HEK293 (cell line): ENCODE measurements at regions not wholly inside any gene's neighbourhood (a gene's known extent, or its start where the extent isn't known, plus 50 kb on each side); places are given as distances from the start of the nearest gene placed in this dataset.

Experiments
- CTCF ChIA-PET: fragments of 350-600 bp; formaldehyde crosslinking; extraction: SDS; loops from one replicate; lab custom pipeline; 2021; ENCODE audit warnings: antibody characterized with exemption; lab: Yijun Ruan, JAX
- POLR2A ChIA-PET: fragments of 300-600 bp; formaldehyde crosslinking; extraction: SDS; loops from one replicate; lab custom pipeline; 2020; ENCODE audit warnings: antibody characterized with exemption, inconsistent platforms; lab: Yijun Ruan, JAX
- H3K27ac ChIP-seq: fragments of 200-500 bp; sonication (Bioruptor generic); 2 replicates; pipeline ENCODE4 v1.5.1; 2014; ENCODE audit warnings: low read depth, low read length, control low read depth, inconsistent platforms; ENCODE audit errors: extremely low read depth
- H3K36me3 ChIP-seq, 2 experiments: fragments of 200-500 bp in 1 of 2; sonication (Bioruptor generic) in 1 of 2; 1 replicate in 1 of 2; 2 replicates in 1 of 2; pipeline ENCODE4 v1.5.1; 2014 to 2017; ENCODE audit warnings: inconsistent platforms in 2 of 2, low read length in 2 of 2; ENCODE audit not compliant: control insufficient read depth in 2 of 2, insufficient read depth in 1 of 2
- H3K4me1 ChIP-seq: fragments of 200-500 bp; sonication (Bioruptor generic); 2 replicates; pipeline ENCODE4 v1.5.1; 2014; ENCODE audit warnings: mild to moderate bottlenecking, low read length, inconsistent platforms; ENCODE audit not compliant: control insufficient read depth, insufficient read depth
- H3K4me3 ChIP-seq: 2 replicates; pipeline ENCODE4 v1.5.1; 2011; ENCODE audit warnings: low read depth, mild to moderate bottlenecking, control low read depth, low read length, moderate library complexity
- H3K9me3 ChIP-seq: fragments of 200-500 bp; sonication (Bioruptor generic); 2 replicates; pipeline ENCODE4 v1.5.1; 2014; ENCODE audit warnings: low read depth, low read length, inconsistent platforms; ENCODE audit not compliant: control insufficient read depth, insufficient read depth
- EGR2 ChIP-seq: fragments of 450-650 bp; formaldehyde crosslinking; IDR thresholded peaks from 2 replicates; pipeline ENCODE4 v1.5.1; 2016; ENCODE audit warnings: low read depth, missing biosample characterization, missing genetic modification characterization
- GLI4 ChIP-seq: fragments of 450-650 bp; formaldehyde crosslinking; IDR thresholded peaks from 2 replicates; pipeline ENCODE4 v1.5.1; 2016; ENCODE audit warnings: missing biosample characterization, missing genetic modification characterization
- IKZF3 ChIP-seq: fragments of 450-650 bp; IDR thresholded peaks from 2 replicates; pipeline ENCODE4 v1.5.0; 2018; ENCODE audit warnings: missing biosample characterization, mild to moderate bottlenecking, missing genetic modification characterization, moderate library complexity
- MEIS1 ChIP-seq: sonication (generic); formaldehyde crosslinking; IDR thresholded peaks from 2 replicates; pipeline ENCODE4 v1.8.1; 2022; ENCODE audit warnings: missing genetic modification reagents, mild to moderate bottlenecking, borderline replicate concordance
- OSR2 ChIP-seq: fragments of 450-650 bp; formaldehyde crosslinking; IDR thresholded peaks from 2 replicates; pipeline ENCODE4 v1.5.1; 2016; ENCODE audit warnings: missing biosample characterization, missing genetic modification characterization
- SCRT2 ChIP-seq: fragments of 450-650 bp; formaldehyde crosslinking; IDR thresholded peaks from 2 replicates; pipeline ENCODE4 v1.5.1; 2016; ENCODE audit warnings: missing biosample characterization, missing genetic modification characterization
- SETDB1 ChIP-seq: IDR thresholded peaks from one replicate; pipeline ENCODE4 v1.6.1; 2017; ENCODE audit warnings: mild to moderate bottlenecking, low read length, moderate library complexity, mixed read lengths; ENCODE audit not compliant: insufficient read length
- WT1 ChIP-seq: fragments of 450-650 bp; formaldehyde crosslinking; IDR thresholded peaks from 2 replicates; pipeline ENCODE4 v1.5.1; 2016; ENCODE audit warnings: missing biosample characterization, missing genetic modification characterization
- ZNF133 ChIP-seq: fragments of 450-650 bp; formaldehyde crosslinking; IDR thresholded peaks from 2 replicates; pipeline ENCODE4 v1.5.1; 2016; ENCODE audit warnings: missing biosample characterization, missing genetic modification characterization
- ZNF311 ChIP-seq: fragments of 450-650 bp; formaldehyde crosslinking; IDR thresholded peaks from 2 replicates; pipeline ENCODE4 v1.5.1; 2017; ENCODE audit warnings: missing biosample characterization, missing genetic modification characterization, borderline replicate concordance
- ZNF324 ChIP-seq: fragments of 450-650 bp; formaldehyde crosslinking; IDR thresholded peaks from 2 replicates; pipeline ENCODE4 v1.5.1; 2016; ENCODE audit warnings: missing biosample characterization, missing genetic modification characterization
- ZNF473 ChIP-seq: fragments of 450-650 bp; formaldehyde crosslinking; IDR thresholded peaks from 2 replicates; pipeline ENCODE4 v1.5.1; 2017; ENCODE audit warnings: missing biosample characterization, missing genetic modification characterization
- ZNF488 ChIP-seq: fragments of 450-650 bp; formaldehyde crosslinking; IDR thresholded peaks from 2 replicates; pipeline ENCODE4 v1.5.1; 2016; ENCODE audit warnings: missing biosample characterization, missing genetic modification characterization
- ZNF514 ChIP-seq: fragments of 450-650 bp; formaldehyde crosslinking; IDR thresholded peaks from 2 replicates; pipeline ENCODE4 v1.5.1; 2016; ENCODE audit warnings: missing biosample characterization, missing genetic modification characterization
- ZNF626 ChIP-seq: fragments of 450-650 bp; sonication (Bioruptor Pico); formaldehyde crosslinking; IDR thresholded peaks from 2 replicates; pipeline ENCODE4 v1.5.1; 2018; ENCODE audit warnings: missing biosample characterization, missing genetic modification characterization, inconsistent platforms
- ZNF670 ChIP-seq: fragments of 450-650 bp; formaldehyde crosslinking; IDR thresholded peaks from 2 replicates; pipeline ENCODE4 v1.5.1; 2016; ENCODE audit warnings: missing biosample characterization, missing genetic modification characterization, low read depth
- ZNF747 ChIP-seq: fragments of 450-650 bp; formaldehyde crosslinking; IDR thresholded peaks from 2 replicates; pipeline ENCODE4 v1.5.1; 2016; ENCODE audit warnings: missing biosample characterization, missing genetic modification characterization
- ZSCAN18 ChIP-seq: fragments of 450-650 bp; formaldehyde crosslinking; IDR thresholded peaks from 2 replicates; pipeline ENCODE4 v1.5.1; 2016; ENCODE audit warnings: missing biosample characterization, missing genetic modification characterization
- TF ChIP-seq, protein P1 (sequence below): fragments of 450-650 bp; formaldehyde crosslinking; IDR thresholded peaks from 2 replicates; pipeline ENCODE4 v1.5.1; 2016; ENCODE audit warnings: missing biosample characterization, missing genetic modification characterization
- TF ChIP-seq, protein P2 (sequence below): fragments of 450-650 bp; formaldehyde crosslinking; IDR thresholded peaks from 2 replicates; pipeline ENCODE4; 2016; ENCODE audit warnings: missing biosample characterization, missing genetic modification characterization

DNA sequence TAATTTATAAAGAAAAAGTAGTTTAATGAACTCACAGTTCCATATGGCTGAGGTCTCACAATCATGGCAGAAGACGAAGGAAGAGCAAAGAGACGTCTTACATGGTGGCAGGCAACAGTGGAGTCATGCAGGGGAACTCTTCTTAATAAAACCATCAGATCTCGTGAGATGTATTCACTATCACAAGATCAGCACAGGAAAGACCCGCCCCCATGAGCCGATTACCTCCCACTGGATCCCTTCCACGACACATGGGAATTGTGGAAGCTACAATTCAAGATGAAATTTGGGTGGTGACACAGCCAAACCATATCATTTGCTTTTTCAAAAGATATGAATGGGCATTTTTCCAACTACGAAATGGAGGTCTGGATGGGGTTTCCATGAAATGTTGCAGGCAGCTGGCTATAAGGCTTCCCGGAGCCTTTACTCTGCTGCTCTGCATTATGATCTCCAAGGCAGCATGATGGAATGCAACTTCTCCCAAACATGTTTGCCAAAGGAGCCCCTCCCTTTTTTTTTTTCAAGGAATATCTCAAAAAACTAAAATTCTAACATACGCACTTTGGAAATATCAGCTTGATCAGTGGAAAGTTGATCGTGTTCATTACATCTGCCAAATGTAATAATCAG lies 189.7 kb downstream of the MEX3B start:
- TF ChIP-seq SCRT2 (tag by site-specific recombination) (no peak), ZNF324 (no peak)
- CTCF ChIA-PET = no interaction called here
- H3K27ac ChIP-seq = no peak overlapping the region
- no peak overlapping the region for H3K4me3 ChIP-seq
- POLR2A ChIA-PET = no interaction called here
- H3K9me3 ChIP-seq = no peaks in the 10 kb centered on the region
- H3K4me1 ChIP-seq = no peaks in the 10 kb centered on the region
- peaks cover 0 to 24% of the 10 kb centered on the region in 2 experiments; a peak in 1 of 3 replicates for H3K36me3 ChIP-seq

- H3K4me3 ChIP-seq = no peak overlapping the region
- H3K9me3 ChIP-seq = no peaks in the 10 kb centered on the region
- CTCF ChIA-PET = no interaction called here
- H3K4me1 ChIP-seq = no peaks in the 10 kb centered on the region
- TF ChIP-seq OSR2 (tag by site-specific recombination) (no peak), GLI4 (tag by site-specific recombination) (no peak), MEIS1 (CRISPR knock-in tag) (no peak), WT1 (no peak), SETDB1 (no peak), ZNF133 (tag by site-specific recombination) (no peak), ZNF311 (tag by site-specific recombination) (no peak), ZNF488 (tag by site-specific recombination) (no peak), ZNF670 (tag by site-specific recombination) (no peak), ZNF747 (no peak), ZNF473 (no peak), ZSCAN18 (tag by site-specific recombination) (no peak), EGR2 (no peak), IKZF3 (tag by site-specific recombination) (no peak), ZNF626 (no peak), ZNF514 (tag by site-specific recombination) (no peak)
- TF ChIP-seq, protein P1, sequence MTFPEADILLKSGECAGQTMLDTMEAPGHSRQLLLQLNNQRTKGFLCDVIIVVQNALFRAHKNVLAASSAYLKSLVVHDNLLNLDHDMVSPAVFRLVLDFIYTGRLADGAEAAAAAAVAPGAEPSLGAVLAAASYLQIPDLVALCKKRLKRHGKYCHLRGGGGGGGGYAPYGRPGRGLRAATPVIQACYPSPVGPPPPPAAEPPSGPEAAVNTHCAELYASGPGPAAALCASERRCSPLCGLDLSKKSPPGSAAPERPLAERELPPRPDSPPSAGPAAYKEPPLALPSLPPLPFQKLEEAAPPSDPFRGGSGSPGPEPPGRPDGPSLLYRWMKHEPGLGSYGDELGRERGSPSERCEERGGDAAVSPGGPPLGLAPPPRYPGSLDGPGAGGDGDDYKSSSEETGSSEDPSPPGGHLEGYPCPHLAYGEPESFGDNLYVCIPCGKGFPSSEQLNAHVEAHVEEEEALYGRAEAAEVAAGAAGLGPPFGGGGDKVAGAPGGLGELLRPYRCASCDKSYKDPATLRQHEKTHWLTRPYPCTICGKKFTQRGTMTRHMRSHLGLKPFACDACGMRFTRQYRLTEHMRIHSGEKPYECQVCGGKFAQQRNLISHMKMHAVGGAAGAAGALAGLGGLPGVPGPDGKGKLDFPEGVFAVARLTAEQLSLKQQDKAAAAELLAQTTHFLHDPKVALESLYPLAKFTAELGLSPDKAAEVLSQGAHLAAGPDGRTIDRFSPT (tag by site-specific recombination) = no peak
- TF ChIP-seq, protein P2, sequence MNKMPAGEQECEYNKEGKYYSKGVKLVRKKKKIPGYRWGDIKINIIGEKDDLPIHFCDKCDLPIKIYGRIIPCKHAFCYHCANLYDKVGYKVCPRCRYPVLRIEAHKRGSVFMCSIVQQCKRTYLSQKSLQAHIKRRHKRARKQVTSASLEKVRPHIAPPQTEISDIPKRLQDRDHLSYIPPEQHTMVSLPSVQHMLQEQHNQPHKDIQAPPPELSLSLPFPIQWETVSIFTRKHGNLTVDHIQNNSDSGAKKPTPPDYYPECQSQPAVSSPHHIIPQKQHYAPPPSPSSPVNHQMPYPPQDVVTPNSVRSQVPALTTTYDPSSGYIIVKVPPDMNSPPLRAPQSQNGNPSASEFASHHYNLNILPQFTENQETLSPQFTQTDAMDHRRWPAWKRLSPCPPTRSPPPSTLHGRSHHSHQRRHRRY (tag by site-specific recombination) = no peak
- H3K27ac ChIP-seq = no peak overlapping the region
- H3K36me3 ChIP-seq = peaks cover 0 to 19% of the 10 kb centered on the region in 2 experiments; a peak in 1 of 3 replicates
- POLR2A ChIA-PET = no interaction called here
Observed at GRCh38 chr15:81853150-81853748, 192.6 kb downstream of the MEX3B start.
